Prostate gland (tissue), 2 donors: ENCODE measurements at regions not wholly inside any gene's neighbourhood (a gene's known extent, or its start where the extent isn't known, plus 50 kb on each side); places are given as distances from the start of the nearest gene placed in this dataset.

Source experiments
- DNase-seq: peaks from one replicate; pipeline ENCODE4 v3.0.0-alpha.2; 2019; ENCODE audit warnings: low spot score
- H3K27ac ChIP-seq, 2 donors: fragments of 200-600 bp; sonication (generic); 2 replicates each; pipeline ENCODE4 v1.5.1; 2017 to 2019
- H3K27me3 ChIP-seq: fragments of 200-600 bp; sonication (generic); replicated peaks from 2 replicates; pipeline ENCODE4 v1.5.1; 2019; ENCODE audit not compliant: insufficient read depth
- H3K36me3 ChIP-seq, 2 donors: fragments of 200-600 bp; sonication (generic); 1 replicate in 1 of 2; 2 replicates in 1 of 2; pipeline versions ENCODE4 v1.5.1 to v1.8.1; 2017 to 2019
- H3K4me1 ChIP-seq: fragments of 200-600 bp; sonication (generic); replicated peaks from 2 replicates; pipeline ENCODE4 v1.5.1; 2019
- H3K4me3 ChIP-seq, 2 donors: fragments of 200-600 bp; sonication (generic); 2 replicates each; pipeline ENCODE4 v1.5.1; 2017 to 2019
- H3K9me3 ChIP-seq: fragments of 200-600 bp; sonication (generic); 2 replicates; pipeline ENCODE4 v1.5.1; 2017
- CTCF ChIP-seq, 4 experiments: fragments of 200-600 bp in 2 of 4; fragments of 450-650 bp in 2 of 4; sonication (generic) in 2 of 4; IDR thresholded peaks; 1 replicate in 3 of 4; 2 replicates in 1 of 4; pipeline ENCODE4 v1.5.1; 2016 to 2019; ENCODE audit warnings: antibody characterized with exemption in 4 of 4, mild to moderate bottlenecking in 2 of 4, moderate library complexity in 2 of 4
- POLR2A ChIP-seq: fragments of 450-650 bp; IDR thresholded peaks from one replicate; pipeline ENCODE4 v1.6.1; 2016; ENCODE audit warnings: antibody characterized with exemption, mild to moderate bottlenecking
- POLR2AphosphoS5 ChIP-seq: sonication (generic); formaldehyde crosslinking; IDR thresholded peaks from one replicate; pipeline ENCODE4 v1.6.1; 2017; ENCODE audit warnings: antibody characterized with exemption
- WGBS: methylation state at CpG from one replicate; pipeline ENCODE4 v1.1.5; 2018; 5-methylcytosine and 5-hydroxymethylcytosine counted together
- intact Hi-C: fragments of 100-400 bp; cut with DNase I; formaldehyde crosslinking; loops from one replicate; pipeline ENCODE4 v1.14.2; 2022

- H3K36me3 ChIP-seq, result no peaks in the 10 kb centered on the region
- no peaks in the 10 kb centered on the region for H3K4me1 ChIP-seq
- intact Hi-C loops, result no loop called here
- H3K9me3 ChIP-seq, result no peaks in the 10 kb centered on the region
- DNase-seq, result no peak
- no peak for TF ChIP-seq POLR2AphosphoS5
- TF ChIP-seq POLR2A, result no peak
- no peak for TF ChIP-seq CTCF (IDR thresholded peaks at IDR 0.05)
- no peaks in the 10 kb centered on the region for H3K27me3 ChIP-seq
- H3K27ac ChIP-seq, result no peak overlapping the region
- H3K4me3 ChIP-seq, result no peak overlapping the region
These were observed 632.7 kb upstream of the ID4 start for GRCh38 chr6:19204445-19204844.

GRCh38 chr6:19205076-19205475 lies 632.1 kb upstream of the ID4 start:
- H3K4me1 ChIP-seq, result no peaks in the 10 kb centered on the region
- intact Hi-C loops, result no loop called here
- DNase-seq, result no peak
- TF ChIP-seq POLR2A (no peak), CTCF (IDR thresholded peaks at IDR 0.05) (no peak), POLR2AphosphoS5 (no peak)
- no peak overlapping the region for H3K4me3 ChIP-seq
- no peak overlapping the region for H3K27ac ChIP-seq
- H3K9me3 ChIP-seq, result no peaks in the 10 kb centered on the region
- H3K36me3 ChIP-seq, result no peaks in the 10 kb centered on the region
- WGBS, result 55% methylated on average over 5 of the region's 5 CpGs
- H3K27me3 ChIP-seq, result no peaks in the 10 kb centered on the region

- intact Hi-C loops, result no loop called here
- DNase-seq, result no peak
- Histone ChIP-seq H3K4me3 (no peak overlapping the region), H3K27ac (no peak overlapping the region), H3K9me3 (no peaks in the 10 kb centered on the region), H3K4me1 (no peaks in the 10 kb centered on the region), H3K36me3 (no peaks in the 10 kb centered on the region), H3K27me3 (no peaks in the 10 kb centered on the region)
- no peak for TF ChIP-seq POLR2A
- TF ChIP-seq CTCF (IDR thresholded peaks at IDR 0.05), result no peak
- TF ChIP-seq POLR2AphosphoS5, result no peak
- WGBS, result 70% methylated on average over 2 of the region's 2 CpGs
These were observed 628.0 kb upstream of the ID4 start for GRCh38 chr6:19209202-19209601.

- Histone ChIP-seq H3K36me3 (no peaks in the 10 kb centered on the region), H3K4me1 (no peaks in the 10 kb centered on the region), H3K4me3 (no peak overlapping the region), H3K9me3 (no peaks in the 10 kb centered on the region), H3K27me3 (no peaks in the 10 kb centered on the region), H3K27ac (no peak overlapping the region)
- TF ChIP-seq CTCF (IDR thresholded peaks at IDR 0.05), result peak in 1 of 4 experiments; percentile 35
- TF ChIP-seq POLR2A, result no peak
- intact Hi-C loops, result no loop called here
- DNase-seq, result no peak
- 93% methylated on average over 12 of the region's 14 CpGs for WGBS
These were observed 626.1 kb upstream of the ID4 start for GRCh38 chr6:19210849-19211590.

GRCh38 chr6:19214231-19214630 lies 622.9 kb upstream of the ID4 start:
- no peaks in the 10 kb centered on the region for H3K27me3 ChIP-seq
- intact Hi-C loops, result no loop called here
- H3K4me3 ChIP-seq, result no peak overlapping the region
- DNase-seq, result no peak
- H3K4me1 ChIP-seq, result no peaks in the 10 kb centered on the region
- H3K27ac ChIP-seq, result no peak overlapping the region
- no peaks in the 10 kb centered on the region for H3K9me3 ChIP-seq
- H3K36me3 ChIP-seq, result no peaks in the 10 kb centered on the region
- TF ChIP-seq POLR2A (no peak), POLR2AphosphoS5 (no peak), CTCF (IDR thresholded peaks at IDR 0.05) (no peak)
- WGBS, result 78% methylated on average over 2 of the region's 2 CpGs
